GM10248 (cell line): ENCODE measurements at regions not wholly inside any gene's neighbourhood (a gene's known extent, or its start where the extent isn't known, plus 50 kb on each side); places are given as distances from the start of the nearest gene placed in this dataset.

Source experiments
- CTCF ChIA-PET: fragments of 300-600 bp; sonication (Branson Sonifier 250); formaldehyde crosslinking; extraction: SDS; loops from one replicate; lab custom pipeline; 2021; ENCODE audit warnings: antibody characterized with exemption; lab: Yijun Ruan, JAX
- POLR2A ChIA-PET: fragments of 350-650 bp; sonication (Branson Sonifier 250); formaldehyde crosslinking; extraction: SDS; loops from one replicate; lab custom pipeline; 2020; ENCODE audit warnings: antibody characterized with exemption; lab: Yijun Ruan, JAX
- DNase-seq: peaks from one replicate; pipeline ENCODE4 v3.0.0; 2012; ENCODE audit errors: extremely low spot score
- TF ChIP-seq, protein P1 (sequence below): IDR thresholded peaks from 2 replicates; pipeline ENCODE4 v1.5.1; 2012; ENCODE audit warnings: mild to moderate bottlenecking, low read depth; ENCODE audit errors: extremely low read depth, missing control alignments, control extremely low read depth

DNA sequence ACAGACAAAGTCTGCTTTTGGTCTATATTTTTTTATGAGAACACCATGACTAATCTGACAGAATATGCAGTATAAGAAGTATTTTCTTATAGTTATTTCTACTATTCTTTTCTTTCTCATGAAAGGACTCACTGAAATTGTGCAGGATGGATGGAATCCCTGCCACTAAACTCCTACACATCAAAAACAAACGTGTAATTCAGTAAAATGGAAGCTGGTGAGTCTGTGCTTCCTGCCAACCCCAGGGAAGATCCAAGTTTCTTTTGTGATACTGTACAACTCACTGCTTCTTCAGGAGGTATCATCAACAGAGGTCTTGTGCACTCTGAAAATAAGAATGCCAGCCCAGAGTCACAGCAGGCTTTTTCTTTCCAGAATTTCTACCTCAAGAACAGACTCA lies 241.2 kb downstream of the MRPL39 start:
- TF ChIP-seq, protein P1, sequence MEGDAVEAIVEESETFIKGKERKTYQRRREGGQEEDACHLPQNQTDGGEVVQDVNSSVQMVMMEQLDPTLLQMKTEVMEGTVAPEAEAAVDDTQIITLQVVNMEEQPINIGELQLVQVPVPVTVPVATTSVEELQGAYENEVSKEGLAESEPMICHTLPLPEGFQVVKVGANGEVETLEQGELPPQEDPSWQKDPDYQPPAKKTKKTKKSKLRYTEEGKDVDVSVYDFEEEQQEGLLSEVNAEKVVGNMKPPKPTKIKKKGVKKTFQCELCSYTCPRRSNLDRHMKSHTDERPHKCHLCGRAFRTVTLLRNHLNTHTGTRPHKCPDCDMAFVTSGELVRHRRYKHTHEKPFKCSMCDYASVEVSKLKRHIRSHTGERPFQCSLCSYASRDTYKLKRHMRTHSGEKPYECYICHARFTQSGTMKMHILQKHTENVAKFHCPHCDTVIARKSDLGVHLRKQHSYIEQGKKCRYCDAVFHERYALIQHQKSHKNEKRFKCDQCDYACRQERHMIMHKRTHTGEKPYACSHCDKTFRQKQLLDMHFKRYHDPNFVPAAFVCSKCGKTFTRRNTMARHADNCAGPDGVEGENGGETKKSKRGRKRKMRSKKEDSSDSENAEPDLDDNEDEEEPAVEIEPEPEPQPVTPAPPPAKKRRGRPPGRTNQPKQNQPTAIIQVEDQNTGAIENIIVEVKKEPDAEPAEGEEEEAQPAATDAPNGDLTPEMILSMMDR, result no peak
- no peak for DNase-seq
- ChIA-PET CTCF (no interaction called here), POLR2A (no interaction called here)

DNA sequence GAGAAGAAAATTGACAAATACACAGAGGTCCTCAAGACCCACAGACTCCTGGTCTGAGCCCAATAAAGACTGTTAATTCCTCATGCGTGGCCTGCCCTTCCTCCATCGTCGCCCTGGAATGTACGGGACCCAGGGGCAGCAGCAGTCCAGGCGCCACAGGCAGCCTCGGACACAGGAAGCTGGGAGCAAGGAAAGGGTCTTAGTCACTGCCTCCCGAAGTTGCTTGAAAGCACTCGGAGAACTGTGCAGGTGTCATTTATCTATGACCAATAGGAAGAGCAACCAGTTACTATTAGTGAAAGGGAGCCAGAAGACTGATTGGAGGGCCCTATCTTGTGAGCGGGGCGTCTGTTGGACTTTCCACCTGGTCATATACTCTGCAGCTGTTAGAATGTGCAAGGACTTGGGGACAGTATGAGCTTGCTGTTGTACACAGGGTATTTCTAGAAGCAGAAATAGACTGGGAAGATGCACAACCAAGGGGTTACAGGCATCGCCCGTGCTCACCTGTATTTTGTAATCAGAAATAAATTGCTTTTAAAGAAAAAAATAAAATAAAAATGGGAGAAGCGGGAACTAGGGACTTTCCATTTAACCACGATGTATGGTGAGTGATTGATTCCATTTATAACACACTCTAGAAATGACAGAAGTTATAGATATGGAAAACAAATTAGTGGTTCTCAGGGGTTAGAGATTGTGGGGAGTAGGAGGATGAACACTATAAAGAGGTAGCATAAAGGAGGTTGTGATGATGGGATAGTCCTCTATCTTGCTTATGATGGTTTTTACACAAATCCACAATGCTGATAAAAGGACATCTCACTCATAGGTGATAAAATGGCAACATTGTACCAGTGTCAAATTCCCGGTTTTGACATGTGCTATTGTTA lies 244.7 kb downstream of the MRPL39 start:
- POLR2A ChIA-PET, result no interaction called here
- TF ChIP-seq, protein P1, result no peak
- DNase-seq, result no peak
- CTCF ChIA-PET, result interaction anchor here (1.3 kb wide), 1 partner anchor 17 kb away, joined by 3 read pairs; no protein-coding TSS in a partner anchor

DNA sequence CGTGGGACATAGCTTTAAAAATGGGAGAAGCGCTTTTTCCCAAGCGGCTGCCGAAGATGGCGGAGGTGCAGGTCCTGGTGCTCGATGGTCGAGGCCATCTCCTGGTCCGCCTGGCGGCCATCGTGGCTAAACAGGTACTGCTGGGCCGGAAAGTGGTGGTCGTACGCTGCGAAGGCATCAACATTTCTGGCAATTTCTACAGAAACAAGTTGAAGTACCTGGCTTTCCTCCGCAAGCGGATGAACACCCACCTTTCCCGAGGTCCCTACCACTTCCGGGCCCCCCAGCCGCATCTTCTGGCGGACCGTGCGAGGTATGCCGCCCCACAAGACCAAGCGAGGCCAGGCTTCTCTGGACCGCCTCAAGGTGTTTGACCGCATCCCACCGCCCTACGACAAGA lies 245.5 kb downstream of the MRPL39 start:
- DNase-seq, result no peak
- ChIA-PET POLR2A (no interaction called here), CTCF (interaction anchor here (0.8 to 3.8 kb wide), 4 partner anchors 11 to 30 kb away, joined by 3 to 23 read pairs (median 9); no protein-coding TSS in a partner anchor)
- TF ChIP-seq, protein P1, result no peak

DNA sequence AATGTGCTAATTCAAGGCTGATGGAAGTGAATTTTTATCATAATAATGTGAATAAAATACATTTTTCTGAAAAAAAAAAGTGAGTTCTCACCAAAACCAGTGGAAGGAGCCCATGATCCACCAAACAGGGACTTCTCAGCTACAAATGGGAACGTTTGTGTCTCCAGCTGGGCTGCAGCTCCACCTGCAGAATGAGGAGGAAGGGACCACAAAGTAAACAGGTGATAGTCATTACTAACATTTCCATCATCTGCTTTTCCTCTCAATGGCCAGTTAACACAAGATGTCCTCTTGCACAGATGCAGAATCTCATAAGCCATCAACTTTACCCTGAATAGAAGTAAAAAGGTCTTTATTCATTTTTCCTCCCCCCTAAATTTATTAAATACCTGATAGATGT lies 246.2 kb downstream of the MRPL39 start:
- POLR2A ChIA-PET, result no interaction called here
- TF ChIP-seq, protein P1, result no peak
- CTCF ChIA-PET, result interaction anchor here (0.8 to 3.8 kb wide), 8 partner anchors 8 to 247 kb away, joined by 3 to 23 read pairs (median 4); no protein-coding TSS in a partner anchor
- DNase-seq, result no peak

DNA sequence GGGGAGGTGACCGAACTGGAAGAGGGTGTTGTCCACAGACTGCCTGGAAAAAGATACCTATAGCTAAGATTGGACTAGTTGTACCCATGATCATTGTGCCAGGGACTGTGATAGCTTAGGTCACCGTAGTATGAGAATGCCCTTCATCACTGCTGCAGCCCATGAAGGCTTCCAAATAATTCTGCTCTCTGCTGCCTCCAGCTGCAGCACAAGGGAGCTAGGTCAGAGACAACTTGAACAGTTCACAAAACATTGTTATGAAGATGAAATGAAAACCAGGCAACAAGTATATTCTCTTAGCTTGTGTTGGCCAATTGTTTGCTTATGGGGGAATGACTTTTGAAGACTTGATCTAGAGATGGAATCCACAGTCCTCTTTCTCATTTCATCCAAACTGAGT lies 246.7 kb downstream of the MRPL39 start:
- ChIA-PET POLR2A (no interaction called here), CTCF (interaction anchor here (0.9 to 3.8 kb wide), 7 partner anchors 9 to 248 kb away, joined by 3 to 23 read pairs (median 5); no protein-coding TSS in a partner anchor)
- DNase-seq, result no peak
- TF ChIP-seq, protein P1, result no peak

DNA sequence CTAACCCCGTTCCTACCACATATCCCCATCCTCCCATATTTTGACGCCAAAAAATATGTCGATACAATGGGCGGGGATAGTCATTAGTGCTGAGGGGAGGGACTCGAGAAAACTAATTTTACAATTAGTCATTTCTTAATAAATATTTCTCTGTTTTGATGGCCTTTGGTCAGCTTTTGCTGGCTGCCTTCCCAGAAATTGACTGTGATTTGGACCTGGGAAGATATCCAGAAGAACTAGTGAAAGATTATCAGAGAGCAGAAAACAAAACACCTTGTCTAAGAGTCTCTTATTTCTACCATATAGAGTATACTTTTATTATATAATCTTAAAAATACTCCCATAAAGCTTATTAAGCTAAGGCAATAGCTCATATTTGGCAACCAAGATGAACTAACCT lies 247.6 kb downstream of the MRPL39 start:
- ChIA-PET POLR2A (no interaction called here), CTCF (interaction anchor here (2.1 to 3.8 kb wide), 3 partner anchors 9 to 26 kb away, joined by 6 to 23 read pairs (median 12); no protein-coding TSS in a partner anchor)
- DNase-seq, result no peak
- TF ChIP-seq, protein P1, result no peak
